HepG2 (cell line): ENCODE measurements at regions not wholly inside any gene's neighbourhood (a gene's known extent, or its start where the extent isn't known, plus 50 kb on each side); places are given as distances from the start of the nearest gene placed in this dataset.

Experiments used
- IRX3 ChIP-seq: sonication (generic); formaldehyde crosslinking; IDR thresholded peaks from 2 replicates; pipeline ENCODE4 v1.8.1; 2023; ENCODE audit warnings: mild to moderate bottlenecking, low read depth, missing genetic modification reagents, borderline replicate concordance
- LCORL ChIP-seq, 2 experiments: fragments of 450-650 bp in 1 of 2; sonication (generic) in 1 of 2; formaldehyde crosslinking in 1 of 2; IDR thresholded peaks; 2 replicates each; pipeline versions ENCODE4 v1.5.0 to v1.6.1; 2017 to 2020; ENCODE audit warnings: antibody characterized with exemption in 1 of 2, missing genetic modification reagents in 1 of 2
- SP4 ChIP-seq: sonication (generic); formaldehyde crosslinking; IDR thresholded peaks from 2 replicates; pipeline ENCODE4 v1.8.1; 2023; ENCODE audit warnings: mild to moderate bottlenecking, missing genetic modification reagents
- ZNF121 ChIP-seq: sonication (generic); formaldehyde crosslinking; IDR thresholded peaks from 2 replicates; pipeline ENCODE4 v1.5.0; 2020; ENCODE audit warnings: mild to moderate bottlenecking, missing genetic modification reagents

DNA sequence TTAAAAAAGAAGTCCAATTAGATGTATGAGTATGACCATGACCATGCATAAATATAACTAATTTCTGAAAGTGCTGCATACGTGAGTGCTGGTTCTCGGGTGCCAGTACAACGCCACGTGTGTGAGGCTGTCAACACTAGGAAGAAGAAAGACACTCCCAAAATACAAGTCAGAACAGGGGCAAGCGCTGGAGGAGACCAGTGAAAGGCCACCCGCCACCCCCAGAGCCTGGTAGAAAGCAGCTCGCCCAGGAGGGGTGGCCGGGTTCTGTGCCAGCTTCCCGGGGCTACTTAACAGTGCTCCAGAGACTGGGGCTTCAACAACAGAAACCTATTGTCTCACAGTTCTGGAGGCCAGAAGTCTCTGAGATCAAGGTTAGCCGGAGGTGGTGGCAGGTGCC is 147.6 kb downstream of the RTP5 start:
- TF ChIP-seq LCORL (IDR thresholded peaks at IDR 0.05), result no peak
- TF ChIP-seq LCORL (CRISPR knock-in tag; IDR thresholded peaks at IDR 0.05), result no peak
- no peak for TF ChIP-seq ZNF121
- no peak for TF ChIP-seq SP4
- TF ChIP-seq IRX3 (CRISPR knock-in tag), result no peak
